Fibroblast of lung (primary cell): ENCODE measurements at regions not wholly inside any gene's neighbourhood (a gene's known extent, or its start where the extent isn't known, plus 50 kb on each side); places are given as distances from the start of the nearest gene placed in this dataset.

Experiments
- DNase-seq, 2 donors: peaks; one replicate each; pipeline versions ENCODE4 v3.0.0 to v3.0.0-alpha.2; 2010; ENCODE audit warnings: low read depth in 2 of 2
- H2AFZ ChIP-seq: 2 replicates; pipeline ENCODE4 v1.5.1; 2012; ENCODE audit warnings: low read length, control low read depth, inconsistent platforms
- H3K27ac ChIP-seq: 2 replicates; pipeline ENCODE4 v1.5.1; 2011; ENCODE audit warnings: low read length, control low read depth; ENCODE audit not compliant: insufficient read depth
- H3K27me3 ChIP-seq: 2 replicates; pipeline ENCODE4 v1.5.1; 2011; ENCODE audit warnings: mild to moderate bottlenecking, low read length; ENCODE audit not compliant: control insufficient read depth, insufficient read depth
- H3K36me3 ChIP-seq: 2 replicates; pipeline ENCODE4 v1.5.1; 2011; ENCODE audit warnings: low read length; ENCODE audit not compliant: control insufficient read depth, insufficient read depth
- H3K4me1 ChIP-seq: 2 replicates; pipeline ENCODE4 v1.5.1; 2011; ENCODE audit warnings: low read length; ENCODE audit not compliant: control insufficient read depth, insufficient read depth; ENCODE audit errors: extremely low read depth
- H3K4me2 ChIP-seq: 2 replicates; pipeline ENCODE4 v1.5.1; 2011; ENCODE audit warnings: low read length, control low read depth; ENCODE audit not compliant: insufficient read depth; ENCODE audit errors: extremely low read depth
- H3K4me3 ChIP-seq, 4 experiments: fragments of 200-600 bp in 1 of 4; sonication (generic) in 1 of 4; replicated peaks in 1 of 4; 2 replicates each; pipeline ENCODE4 v1.5.1; 2011 to 2016; ENCODE audit warnings: low read length in 4 of 4, low read depth in 3 of 4, mild to moderate bottlenecking in 3 of 4, control low read depth in 2 of 4, inconsistent platforms in 1 of 4, mixed read lengths in 1 of 4; ENCODE audit not compliant: insufficient read depth in 1 of 4; ENCODE audit errors: control extremely low read depth in 1 of 4
- H3K79me2 ChIP-seq: 2 replicates; pipeline ENCODE4 v1.5.1; 2012; ENCODE audit warnings: mild to moderate bottlenecking, low read length, inconsistent platforms; ENCODE audit not compliant: control insufficient read depth, insufficient read depth
- H3K9ac ChIP-seq: 2 replicates; pipeline ENCODE4 v1.5.1; 2011; ENCODE audit warnings: mild to moderate bottlenecking, low read length, control low read depth; ENCODE audit not compliant: insufficient read depth
- H3K9me3 ChIP-seq: 2 replicates; pipeline ENCODE4 v1.5.1; 2012; ENCODE audit warnings: low read depth, low read length; ENCODE audit not compliant: control insufficient read depth, insufficient read depth
- H4K20me1 ChIP-seq: 2 replicates; pipeline ENCODE4 v1.5.1; 2011; ENCODE audit warnings: low read length; ENCODE audit not compliant: control insufficient read depth, insufficient read depth; ENCODE audit errors: extremely low read depth
- EZH2 ChIP-seq: IDR thresholded peaks from 2 replicates; pipeline ENCODE4 v1.5.1; 2012; ENCODE audit warnings: low read length, control low read depth, mild to moderate bottlenecking; ENCODE audit errors: missing control alignments
- TF ChIP-seq, protein P1 (sequence below), 2 donors: IDR thresholded peaks in 1 of 2; conservative IDR thresholded peaks in 1 of 2; 1 replicate in 1 of 2; 2 replicates in 1 of 2; pipeline ENCODE4 v1.5.1; 2011 to 2012; ENCODE audit warnings: low read length in 2 of 2, control low read depth in 1 of 2, inconsistent platforms in 1 of 2, low read depth in 1 of 2, mild to moderate bottlenecking in 1 of 2

DNA sequence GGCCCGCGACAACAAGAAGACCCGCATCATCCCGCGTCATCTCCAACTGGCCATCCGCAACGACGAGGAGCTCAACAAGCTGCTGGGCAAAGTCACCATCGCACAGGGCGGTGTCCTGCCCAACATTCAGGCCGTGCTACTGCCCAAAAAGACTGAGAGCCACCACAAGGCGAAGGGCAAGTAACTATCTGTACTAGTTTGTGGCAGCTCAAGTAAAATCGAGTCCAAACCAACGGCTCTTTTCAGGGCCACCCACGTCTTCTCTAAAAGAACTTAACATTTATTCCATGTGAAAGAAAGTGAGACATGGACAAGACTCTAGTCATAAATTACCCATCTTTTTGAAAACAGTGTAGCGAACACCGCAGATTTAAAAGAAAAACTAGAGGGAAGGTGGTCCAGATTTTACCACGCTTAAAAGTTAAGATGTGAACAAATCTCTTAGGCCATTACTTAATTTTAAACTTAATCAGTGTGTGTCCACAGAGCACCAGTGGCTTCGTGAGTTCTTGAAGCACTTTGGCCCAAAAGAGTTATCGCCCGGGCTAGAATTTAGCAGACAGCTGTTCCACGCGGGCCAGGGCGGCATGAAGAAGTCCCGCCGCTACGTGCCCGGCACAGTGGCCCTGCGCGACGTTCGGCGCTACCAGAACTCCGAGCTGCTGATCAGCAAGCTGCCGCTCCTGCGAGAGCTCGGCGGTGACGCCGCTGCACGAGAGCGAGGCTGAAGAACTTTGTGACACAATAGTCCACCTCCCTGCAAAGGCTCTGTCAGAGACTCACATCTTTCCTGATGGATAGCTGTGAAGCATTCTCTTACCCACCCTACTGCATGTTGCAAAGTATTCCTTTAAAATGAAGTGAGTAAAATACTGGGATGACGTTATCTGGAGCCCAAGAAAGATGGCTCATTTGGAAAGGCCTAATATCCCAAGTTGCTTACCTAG, 113.9 kb upstream of the PRSS16 start:
- H3K4me3 ChIP-seq: peak overlapping the region; percentile 63 to 74 (median 70)
- peak overlapping the region; percentile 84 for H3K4me2 ChIP-seq
- H3K27ac ChIP-seq: peak overlapping the region; percentile 90
- no peaks in the 10 kb centered on the region for H3K9me3 ChIP-seq
- H3K27me3 ChIP-seq: no peaks in the 10 kb centered on the region
- H3K9ac ChIP-seq: peak overlapping the region; percentile 72
- no peaks in the 10 kb centered on the region for H3K36me3 ChIP-seq
- H4K20me1 ChIP-seq: no peaks in the 10 kb centered on the region
- TF ChIP-seq, protein P1, sequence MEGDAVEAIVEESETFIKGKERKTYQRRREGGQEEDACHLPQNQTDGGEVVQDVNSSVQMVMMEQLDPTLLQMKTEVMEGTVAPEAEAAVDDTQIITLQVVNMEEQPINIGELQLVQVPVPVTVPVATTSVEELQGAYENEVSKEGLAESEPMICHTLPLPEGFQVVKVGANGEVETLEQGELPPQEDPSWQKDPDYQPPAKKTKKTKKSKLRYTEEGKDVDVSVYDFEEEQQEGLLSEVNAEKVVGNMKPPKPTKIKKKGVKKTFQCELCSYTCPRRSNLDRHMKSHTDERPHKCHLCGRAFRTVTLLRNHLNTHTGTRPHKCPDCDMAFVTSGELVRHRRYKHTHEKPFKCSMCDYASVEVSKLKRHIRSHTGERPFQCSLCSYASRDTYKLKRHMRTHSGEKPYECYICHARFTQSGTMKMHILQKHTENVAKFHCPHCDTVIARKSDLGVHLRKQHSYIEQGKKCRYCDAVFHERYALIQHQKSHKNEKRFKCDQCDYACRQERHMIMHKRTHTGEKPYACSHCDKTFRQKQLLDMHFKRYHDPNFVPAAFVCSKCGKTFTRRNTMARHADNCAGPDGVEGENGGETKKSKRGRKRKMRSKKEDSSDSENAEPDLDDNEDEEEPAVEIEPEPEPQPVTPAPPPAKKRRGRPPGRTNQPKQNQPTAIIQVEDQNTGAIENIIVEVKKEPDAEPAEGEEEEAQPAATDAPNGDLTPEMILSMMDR (conservative IDR thresholded peaks at IDR 0.05 in 1 of 2, IDR thresholded peaks at IDR 0.05 in 1 of 2; ENCODE audit: low read depth in 1 of 2, low read length in 2 of 2): no peak
- no peak for TF ChIP-seq EZH2
- no peaks in the 10 kb centered on the region for H3K79me2 ChIP-seq
- peak; percentile 75 to 77 for DNase-seq
- peak overlapping the region; percentile 61 for H2AFZ ChIP-seq
- no peaks in the 10 kb centered on the region for H3K4me1 ChIP-seq

DNA sequence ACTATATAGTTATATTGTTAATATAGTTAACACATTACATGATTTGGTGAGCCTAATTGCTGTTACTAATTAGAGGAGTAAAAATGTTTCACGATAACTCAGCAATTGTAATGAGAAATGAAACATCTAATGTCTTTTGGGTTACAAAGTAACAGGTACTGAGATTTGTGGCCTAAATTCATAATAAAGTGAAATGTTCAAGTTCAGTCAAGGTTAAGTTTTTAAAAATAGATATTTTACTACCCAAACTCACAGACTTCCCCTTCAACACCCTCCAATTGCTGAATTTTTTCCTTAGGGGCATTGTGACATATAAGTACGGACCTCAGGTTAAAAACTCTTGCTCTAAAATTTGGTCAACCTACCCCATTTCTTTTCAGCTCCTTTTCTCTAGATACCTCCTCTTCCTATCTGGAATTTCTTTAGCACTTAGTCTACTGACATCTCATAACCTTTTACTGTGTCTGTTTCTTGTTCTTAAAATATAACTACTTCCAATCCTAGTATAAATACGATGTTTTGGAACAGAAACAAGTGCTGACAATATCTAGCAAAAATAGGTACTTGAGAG, 112.3 kb upstream of the PRSS16 start:
- no peaks in the 10 kb centered on the region for H3K27me3 ChIP-seq
- H3K4me2 ChIP-seq: no peak overlapping the region
- no peak overlapping the region for H3K9ac ChIP-seq
- no peaks in the 10 kb centered on the region for H3K79me2 ChIP-seq
- H2AFZ ChIP-seq: no peak overlapping the region
- H3K36me3 ChIP-seq: no peaks in the 10 kb centered on the region
- H4K20me1 ChIP-seq: no peaks in the 10 kb centered on the region
- H3K27ac ChIP-seq: no peak overlapping the region
- no peak overlapping the region for H3K4me3 ChIP-seq
- no peaks in the 10 kb centered on the region for H3K9me3 ChIP-seq
- no peak for DNase-seq
- no peak for TF ChIP-seq EZH2
- TF ChIP-seq, protein P1 (conservative IDR thresholded peaks at IDR 0.05 in 1 of 2, IDR thresholded peaks at IDR 0.05 in 1 of 2; ENCODE audit: low read depth in 1 of 2, low read length in 2 of 2): no peak
- H3K4me1 ChIP-seq: no peaks in the 10 kb centered on the region

DNA sequence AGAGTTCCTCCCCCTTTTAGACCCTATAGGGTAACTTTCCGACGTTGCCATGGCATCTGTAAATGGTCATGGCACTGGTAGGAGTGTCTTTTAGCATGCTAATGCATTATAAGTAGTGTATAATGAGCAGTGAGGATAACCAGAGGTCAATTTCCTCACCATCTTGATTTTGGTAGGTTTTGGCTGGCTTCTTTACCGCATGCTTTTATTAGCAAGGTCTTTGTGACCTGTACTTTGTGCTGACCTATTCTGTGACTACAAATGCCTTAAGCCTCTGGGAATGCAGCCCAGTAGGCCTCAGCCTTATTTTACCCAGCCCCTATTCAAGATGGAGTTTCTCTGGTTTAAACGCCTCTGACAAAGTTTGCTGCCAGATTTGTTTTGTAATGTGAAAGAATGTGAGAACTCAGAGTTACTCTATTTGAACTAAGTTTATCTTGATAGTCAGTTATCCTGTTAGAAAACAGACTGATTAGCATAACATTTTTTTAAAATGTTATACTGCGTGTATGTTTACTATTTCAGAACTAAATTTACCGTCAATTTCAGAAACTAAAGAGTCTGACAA, 111.3 kb upstream of the PRSS16 start:
- no peak overlapping the region for H3K9ac ChIP-seq
- no peaks in the 10 kb centered on the region for H3K4me1 ChIP-seq
- H3K27ac ChIP-seq: no peak overlapping the region
- no peaks in the 10 kb centered on the region for H4K20me1 ChIP-seq
- no peak overlapping the region for H3K4me3 ChIP-seq
- TF ChIP-seq, protein P1 (conservative IDR thresholded peaks at IDR 0.05 in 1 of 2, IDR thresholded peaks at IDR 0.05 in 1 of 2; ENCODE audit: low read depth in 1 of 2, low read length in 2 of 2): no peak
- TF ChIP-seq EZH2: no peak
- H3K9me3 ChIP-seq: no peaks in the 10 kb centered on the region
- no peaks in the 10 kb centered on the region for H3K79me2 ChIP-seq
- no peak overlapping the region for H3K4me2 ChIP-seq
- no peaks in the 10 kb centered on the region for H3K36me3 ChIP-seq
- no peak overlapping the region for H2AFZ ChIP-seq
- no peaks in the 10 kb centered on the region for H3K27me3 ChIP-seq
- no peak for DNase-seq
